Activated naive CD4-positive, alpha-beta T cell treated with anti-CD3 and anti-CD28 coated beads for 36 hours (primary cell): ENCODE measurements at regions not wholly inside any gene's neighbourhood (a gene's known extent, or its start where the extent isn't known, plus 50 kb on each side); places are given as distances from the start of the nearest gene placed in this dataset.

ENCODE experiments used
- CTCF ChIA-PET: fragments of 350-600 bp; sonication (Branson Sonifier 250); formaldehyde crosslinking; loops from one replicate; lab custom pipeline; 2021; ENCODE audit warnings: antibody characterized with exemption; lab: Charles Lee
- DNase-seq: peaks from one replicate; pipeline ENCODE4 v3.0.0-alpha.2; 2020
- H3K27ac Mint-ChIP-seq: one replicate; pipeline ENCODE4 v1.8.0; 2021; ENCODE audit warnings: mild to moderate bottlenecking, mixed read lengths
- H3K27me3 Mint-ChIP-seq: one replicate; pipeline ENCODE4 v1.8.0; 2021; ENCODE audit warnings: low read depth, mixed read lengths
- H3K36me3 Mint-ChIP-seq: one replicate; pipeline ENCODE4 v1.8.0; 2021; ENCODE audit warnings: low read depth, mixed read lengths
- H3K4me1 Mint-ChIP-seq: one replicate; pipeline ENCODE4 v1.8.0; 2021; ENCODE audit warnings: low read depth, mixed read lengths
- H3K4me3 Mint-ChIP-seq: one replicate; pipeline ENCODE4 v1.8.0; 2021; ENCODE audit warnings: mild to moderate bottlenecking, moderate library complexity, mixed read lengths
- H3K9me3 Mint-ChIP-seq: one replicate; pipeline ENCODE4 v1.8.0; 2021; ENCODE audit warnings: mixed read lengths
- intact Hi-C: fragments of 100-400 bp; cut with micrococcal nuclease; formaldehyde crosslinking; loops from one replicate; pipeline ENCODE4 v1.15.1; 2023

DNA sequence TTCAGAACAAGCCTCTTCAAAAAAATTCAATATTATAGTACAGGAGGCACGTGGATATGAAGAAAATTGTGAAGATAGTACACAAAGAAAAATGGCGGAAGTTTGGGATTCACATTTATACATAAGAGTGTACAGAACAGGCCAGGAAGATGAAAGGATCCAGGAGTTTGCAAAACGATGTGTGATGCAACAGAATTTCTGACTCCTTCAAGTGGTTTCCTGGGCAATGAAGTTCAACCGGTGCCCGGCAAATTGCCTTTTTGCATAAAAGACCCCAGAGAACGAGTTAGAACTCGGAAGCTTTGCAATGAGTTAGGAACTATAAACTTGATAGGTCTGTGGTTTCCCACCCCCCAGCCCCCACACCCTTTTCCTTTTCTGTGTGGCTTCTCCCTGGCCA is 189.1 kb downstream of the SALL1 start:
- intact Hi-C loops = no loop called here
- Mint-ChIP-seq H3K4me3 (no peak overlapping the region), H3K36me3 (no peaks in the 10 kb centered on the region), H3K4me1 (no peaks in the 10 kb centered on the region), H3K27ac (no peak overlapping the region), H3K9me3 (no peaks in the 10 kb centered on the region), H3K27me3 (peaks cover 4% of the 10 kb centered on the region)
- no peak for DNase-seq
- CTCF ChIA-PET = no interaction called here

DNA sequence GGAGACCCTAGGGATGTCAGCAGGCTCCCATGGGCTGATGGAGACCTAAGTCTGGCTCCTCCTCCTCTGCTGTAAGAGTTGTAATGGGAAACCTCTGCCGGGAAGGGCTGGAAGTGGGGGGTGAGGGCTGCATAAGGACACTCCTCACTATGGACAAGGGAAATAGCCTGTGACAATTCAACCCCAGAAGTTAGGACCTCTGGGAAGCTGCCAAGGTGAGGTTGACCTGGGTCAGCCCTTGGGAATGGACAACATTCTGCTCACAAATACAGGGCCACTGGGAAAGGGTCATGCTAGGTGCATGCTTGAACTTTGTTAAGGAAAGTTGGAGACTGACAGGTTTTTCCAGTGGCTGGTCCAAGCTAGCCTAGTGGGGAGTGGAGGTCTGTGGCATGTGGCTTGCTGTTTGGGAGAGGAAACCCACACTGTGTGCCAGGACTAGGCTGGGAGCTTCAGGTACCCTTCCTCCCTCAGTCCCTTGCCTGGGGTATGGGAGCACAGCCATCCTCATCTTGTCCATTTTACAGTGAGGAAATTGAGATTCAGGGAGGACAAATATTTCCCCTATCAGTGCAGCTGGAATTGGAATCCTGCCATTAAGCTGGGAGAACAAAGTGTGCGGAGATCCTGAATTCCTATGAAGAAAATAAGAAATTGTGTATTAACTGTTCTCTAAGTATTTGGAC is 190.4 kb downstream of the SALL1 start:
- H3K27me3 Mint-ChIP-seq = peaks cover 4% of the 10 kb centered on the region
- DNase-seq = no peak
- CTCF ChIA-PET = no interaction called here
- intact Hi-C loops = no loop called here
- no peaks in the 10 kb centered on the region for H3K36me3 Mint-ChIP-seq
- no peaks in the 10 kb centered on the region for H3K4me1 Mint-ChIP-seq
- H3K4me3 Mint-ChIP-seq = no peak overlapping the region
- H3K9me3 Mint-ChIP-seq = no peaks in the 10 kb centered on the region
- no peak overlapping the region for H3K27ac Mint-ChIP-seq

DNA sequence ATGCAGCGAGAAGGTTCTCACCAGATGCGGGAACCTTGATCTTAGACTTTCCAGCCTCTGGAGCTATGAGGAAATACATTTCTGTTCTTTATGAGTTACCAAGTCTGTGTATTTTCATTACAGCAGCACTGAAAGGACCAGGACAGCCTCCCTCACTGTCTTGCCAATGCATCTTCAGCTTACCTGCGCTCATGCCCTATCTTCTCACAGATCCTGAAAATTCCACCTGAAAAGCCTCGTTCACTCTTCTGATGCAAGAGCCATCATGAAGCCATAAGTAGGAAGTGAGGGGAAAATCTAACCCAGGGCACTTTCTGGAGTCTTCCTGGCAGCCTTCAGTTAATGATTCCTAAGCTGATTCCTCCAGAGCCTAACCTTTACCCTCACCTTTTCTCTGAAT is 194.0 kb downstream of the SALL1 start:
- CTCF ChIA-PET = no interaction called here
- intact Hi-C loops = no loop called here
- peaks cover 8% of the 10 kb centered on the region for H3K27me3 Mint-ChIP-seq

DNA sequence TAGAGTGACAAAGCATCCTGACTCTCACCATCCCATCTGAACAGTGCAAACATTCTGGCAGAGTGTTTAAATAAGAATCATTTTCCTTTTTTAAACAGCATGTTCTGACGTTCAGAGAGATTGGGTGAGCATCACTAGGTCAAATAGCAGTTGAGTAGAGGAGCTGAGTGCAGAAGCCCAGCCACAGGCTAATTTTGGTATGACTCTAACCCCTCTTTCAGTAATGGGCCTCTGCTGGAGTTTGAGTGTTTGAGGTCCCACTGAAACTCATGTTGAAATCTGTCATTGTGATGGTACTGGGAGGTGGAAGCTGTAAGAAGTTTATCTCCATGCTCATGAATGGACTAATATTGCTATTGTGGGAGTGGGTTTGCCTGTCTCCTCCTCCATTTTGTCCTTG is 194.4 kb downstream of the SALL1 start:
- H3K27me3 Mint-ChIP-seq = peaks cover 10% of the 10 kb centered on the region
- no peaks in the 10 kb centered on the region for H3K9me3 Mint-ChIP-seq
- CTCF ChIA-PET = no interaction called here
- no peak overlapping the region for H3K4me3 Mint-ChIP-seq
- no peaks in the 10 kb centered on the region for H3K36me3 Mint-ChIP-seq
- intact Hi-C loops = no loop called here
- no peak for DNase-seq
- no peaks in the 10 kb centered on the region for H3K4me1 Mint-ChIP-seq
- no peak overlapping the region for H3K27ac Mint-ChIP-seq

More for the DNA sequence above, 194.0 kb downstream of the SALL1 start:
- Mint-ChIP-seq H3K9me3 (no peaks in the 10 kb centered on the region), H3K4me3 (no peak overlapping the region), H3K27ac (no peak overlapping the region), H3K4me1 (no peaks in the 10 kb centered on the region), H3K36me3 (no peaks in the 10 kb centered on the region)
- no peak for DNase-seq

DNA sequence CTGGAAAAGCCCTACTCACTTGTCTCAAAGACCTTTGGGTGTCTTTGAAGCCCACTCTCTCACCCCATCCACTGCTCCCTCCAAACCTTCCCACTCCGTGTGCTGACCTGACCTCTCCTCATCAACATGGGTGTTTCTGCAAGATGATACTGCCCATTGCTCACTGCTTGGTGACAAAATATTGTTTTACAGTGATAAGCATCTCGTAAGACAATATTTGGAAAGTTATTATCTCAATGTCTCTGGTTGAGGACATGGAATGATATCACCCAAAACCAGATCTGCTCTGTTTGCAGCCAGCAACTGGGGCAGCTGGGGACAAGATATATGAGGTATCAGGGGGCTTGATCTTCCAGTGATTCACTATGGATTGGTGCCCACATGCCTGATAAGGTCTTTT is 195.8 kb downstream of the SALL1 start:
- Mint-ChIP-seq H3K27ac (no peak overlapping the region), H3K9me3 (no peaks in the 10 kb centered on the region), H3K36me3 (no peaks in the 10 kb centered on the region), H3K27me3 (peaks cover 11% of the 10 kb centered on the region), H3K4me1 (no peaks in the 10 kb centered on the region), H3K4me3 (no peak overlapping the region)
- DNase-seq = no peak
- CTCF ChIA-PET = no interaction called here
- intact Hi-C loops = no loop called here

DNA sequence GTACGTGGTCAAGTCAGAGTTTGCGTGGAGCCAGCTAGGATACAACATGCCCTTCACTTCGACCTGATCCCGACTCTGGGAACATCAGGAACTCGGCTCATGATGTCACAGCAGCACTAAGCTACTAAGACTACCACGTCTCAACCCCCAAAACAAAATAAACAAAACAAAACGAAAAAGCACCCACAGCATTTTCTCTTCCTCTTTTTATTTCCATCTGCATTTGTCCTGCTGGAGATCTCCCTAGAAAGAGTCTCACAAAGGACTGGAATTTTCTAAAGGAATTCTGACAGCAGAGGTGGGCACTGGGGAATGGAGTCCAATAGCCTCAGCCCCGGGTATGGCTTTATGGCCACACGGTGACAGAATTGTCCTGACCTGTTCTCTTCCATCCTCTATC is 196.6 kb downstream of the SALL1 start:
- intact Hi-C loops = no loop called here
- H3K27ac Mint-ChIP-seq = no peak overlapping the region
- no peaks in the 10 kb centered on the region for H3K9me3 Mint-ChIP-seq
- no peaks in the 10 kb centered on the region for H3K4me1 Mint-ChIP-seq
- no peak overlapping the region for H3K4me3 Mint-ChIP-seq
- CTCF ChIA-PET = no interaction called here
- peaks cover 11% of the 10 kb centered on the region for H3K27me3 Mint-ChIP-seq
- DNase-seq = no peak
- no peaks in the 10 kb centered on the region for H3K36me3 Mint-ChIP-seq

DNA sequence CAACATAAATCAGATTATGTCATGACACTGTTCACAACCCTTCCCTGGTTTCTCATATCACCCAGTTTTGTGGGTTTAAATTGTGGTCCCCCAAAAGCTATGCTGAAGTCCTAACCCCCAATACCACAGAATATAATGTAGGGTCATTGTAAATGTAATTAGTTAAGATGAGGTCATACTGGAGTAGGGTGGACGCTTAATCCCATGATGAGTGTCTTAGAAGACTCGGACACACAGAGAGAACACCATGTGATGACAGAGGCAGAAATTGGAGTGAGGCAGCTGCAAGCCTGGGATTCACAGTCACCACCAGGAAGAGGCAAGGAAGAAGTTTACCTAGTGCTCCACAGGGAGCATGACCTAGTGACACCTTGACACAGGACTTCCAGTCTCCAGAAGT is 197.8 kb downstream of the SALL1 start:
- Mint-ChIP-seq H3K4me3 (no peak overlapping the region), H3K9me3 (no peaks in the 10 kb centered on the region), H3K27me3 (peaks cover 11% of the 10 kb centered on the region), H3K4me1 (no peaks in the 10 kb centered on the region), H3K27ac (no peak overlapping the region), H3K36me3 (no peaks in the 10 kb centered on the region)
- no peak for DNase-seq
- intact Hi-C loops = no loop called here
- CTCF ChIA-PET = no interaction called here

DNA sequence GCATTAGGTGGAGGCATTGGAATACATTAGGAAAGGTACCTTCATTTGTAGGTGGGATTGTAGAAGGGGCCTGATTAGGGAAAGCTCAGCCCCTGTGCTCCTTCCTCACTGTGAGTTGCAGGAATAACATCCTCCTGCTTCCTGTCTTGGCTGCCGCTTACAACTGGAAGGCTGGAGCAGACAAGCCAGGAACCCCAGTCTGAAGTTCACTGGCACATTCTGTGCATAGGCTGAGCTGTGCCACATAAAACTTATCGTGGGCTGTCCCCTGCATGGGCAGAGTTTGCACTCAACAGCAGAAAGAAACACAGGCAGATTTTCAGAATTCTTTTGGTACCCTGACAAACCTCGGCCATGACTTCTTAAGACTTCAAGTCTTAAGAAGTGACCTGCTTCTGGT is 200.1 kb downstream of the SALL1 start:
- no peak overlapping the region for H3K4me3 Mint-ChIP-seq
- H3K9me3 Mint-ChIP-seq = no peaks in the 10 kb centered on the region
- no peaks in the 10 kb centered on the region for H3K4me1 Mint-ChIP-seq
- CTCF ChIA-PET = no interaction called here
- intact Hi-C loops = no loop called here
- no peaks in the 10 kb centered on the region for H3K36me3 Mint-ChIP-seq
- H3K27me3 Mint-ChIP-seq = peaks cover 13% of the 10 kb centered on the region
- no peak overlapping the region for H3K27ac Mint-ChIP-seq
- DNase-seq = no peak

DNA sequence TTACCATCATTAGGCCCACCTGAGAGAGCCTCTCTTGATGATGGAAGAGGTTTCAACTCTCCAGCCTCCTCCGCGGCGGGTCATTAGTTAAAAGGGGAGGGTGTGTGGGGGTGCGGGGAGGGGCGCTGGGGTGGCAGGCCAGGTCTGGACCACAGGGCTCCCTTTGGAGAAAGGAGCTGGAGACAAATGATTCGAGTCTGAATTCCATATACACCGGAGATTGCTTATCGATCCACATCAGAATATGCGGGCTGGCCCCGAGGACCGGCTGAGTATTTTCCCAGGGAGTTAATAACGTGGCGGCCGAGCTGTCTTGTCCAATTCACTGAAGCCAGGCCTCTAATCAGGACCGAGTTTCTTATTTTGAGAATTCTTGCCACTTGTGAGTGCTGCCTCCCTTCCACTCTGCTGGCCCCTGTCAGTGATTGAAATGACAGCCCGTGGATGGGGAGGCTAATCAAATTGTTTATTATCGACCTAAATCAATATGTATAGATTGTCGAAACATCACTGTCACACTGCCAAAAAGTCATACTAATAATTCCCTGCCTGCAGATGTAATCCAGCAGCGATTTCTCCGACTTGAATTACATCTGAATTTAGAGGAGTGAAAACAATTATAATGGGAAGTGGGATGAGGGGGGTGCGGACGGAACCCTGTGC is 202.7 kb downstream of the SALL1 start:
- H3K27me3 Mint-ChIP-seq = peaks cover 10% of the 10 kb centered on the region

DNA sequence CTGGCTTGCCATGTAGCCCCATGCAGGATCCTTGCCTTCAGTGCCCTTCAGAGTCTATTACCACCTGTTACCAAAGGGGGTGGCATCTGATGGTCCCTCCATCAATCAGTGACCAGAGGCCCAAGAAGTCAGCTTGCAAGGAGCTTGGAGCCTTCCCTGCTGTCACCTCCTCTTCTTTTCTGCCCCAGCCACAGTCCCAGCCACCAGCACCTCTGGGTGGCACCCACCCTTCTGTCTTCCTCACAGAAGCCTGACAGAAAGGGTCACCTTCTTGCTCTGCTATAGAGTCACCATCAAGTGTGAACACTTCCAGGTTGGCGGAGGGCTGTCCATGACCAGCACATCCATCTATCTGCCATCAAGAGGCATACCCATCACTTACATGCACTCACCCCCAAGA is 203.2 kb downstream of the SALL1 start:
- Mint-ChIP-seq H3K9me3 (no peaks in the 10 kb centered on the region), H3K27me3 (peaks cover 10% of the 10 kb centered on the region), H3K4me1 (no peaks in the 10 kb centered on the region), H3K4me3 (no peak overlapping the region), H3K36me3 (no peaks in the 10 kb centered on the region), H3K27ac (no peak overlapping the region)
- intact Hi-C loops = no loop called here
- no peak for DNase-seq
- CTCF ChIA-PET = no interaction called here

More for the DNA sequence above, 202.7 kb downstream of the SALL1 start:
- no peaks in the 10 kb centered on the region for H3K36me3 Mint-ChIP-seq
- intact Hi-C loops = no loop called here
- no peak overlapping the region for H3K4me3 Mint-ChIP-seq
- no peak overlapping the region for H3K27ac Mint-ChIP-seq
- H3K4me1 Mint-ChIP-seq = no peaks in the 10 kb centered on the region
- no peaks in the 10 kb centered on the region for H3K9me3 Mint-ChIP-seq
- CTCF ChIA-PET = no interaction called here
- no peak for DNase-seq

DNA sequence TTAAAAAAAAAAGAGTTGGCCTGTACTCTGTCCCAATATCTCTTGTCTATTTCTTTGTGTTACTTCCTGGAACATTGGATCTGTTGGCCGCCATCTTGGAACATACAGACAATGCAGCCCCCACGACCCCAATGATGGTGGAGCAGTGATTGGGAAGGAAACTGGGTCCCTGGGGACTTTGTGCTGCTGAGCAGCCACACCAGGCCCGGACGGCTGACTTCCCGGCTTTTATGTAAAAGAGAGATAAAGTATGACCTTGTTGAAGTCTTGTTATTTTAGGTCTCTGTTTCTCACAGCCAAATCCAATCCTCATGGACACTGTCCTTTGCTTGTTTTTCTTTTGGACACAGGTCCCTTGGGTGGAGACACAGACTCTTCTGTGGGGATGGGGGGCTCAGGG is 204.5 kb downstream of the SALL1 start:
- Mint-ChIP-seq H3K4me3 (no peak overlapping the region), H3K27ac (no peak overlapping the region), H3K27me3 (peaks cover 3% of the 10 kb centered on the region), H3K9me3 (no peaks in the 10 kb centered on the region), H3K4me1 (no peaks in the 10 kb centered on the region), H3K36me3 (no peaks in the 10 kb centered on the region)
- CTCF ChIA-PET = no interaction called here
- DNase-seq = no peak
- intact Hi-C loops = no loop called here

DNA sequence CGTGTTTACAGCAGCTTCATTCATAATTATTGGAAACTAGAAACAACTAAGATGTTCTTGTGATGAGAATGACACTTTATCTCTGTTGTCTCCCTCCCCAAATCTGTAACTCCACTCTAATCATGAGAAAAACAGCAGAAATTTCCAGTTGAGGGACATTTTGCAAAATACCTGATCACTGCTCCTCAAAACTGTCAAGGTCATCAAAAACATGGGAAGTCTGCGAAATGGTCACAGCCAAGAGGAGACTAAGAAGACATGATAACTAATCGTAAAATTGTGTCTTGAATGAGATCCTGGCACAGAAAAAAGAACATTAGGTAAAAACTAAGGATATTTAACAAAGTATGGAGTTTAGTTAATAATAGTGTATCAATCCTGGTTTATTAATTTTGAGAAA is 204.2 kb downstream of the CYLD start:
- no peak for DNase-seq
- peaks cover 3% of the 10 kb centered on the region for H3K27me3 Mint-ChIP-seq
- intact Hi-C loops = no loop called here
- H3K36me3 Mint-ChIP-seq = no peaks in the 10 kb centered on the region
- CTCF ChIA-PET = no interaction called here
- no peaks in the 10 kb centered on the region for H3K4me1 Mint-ChIP-seq
- H3K4me3 Mint-ChIP-seq = no peak overlapping the region
- H3K9me3 Mint-ChIP-seq = no peaks in the 10 kb centered on the region
- H3K27ac Mint-ChIP-seq = no peak overlapping the region

DNA sequence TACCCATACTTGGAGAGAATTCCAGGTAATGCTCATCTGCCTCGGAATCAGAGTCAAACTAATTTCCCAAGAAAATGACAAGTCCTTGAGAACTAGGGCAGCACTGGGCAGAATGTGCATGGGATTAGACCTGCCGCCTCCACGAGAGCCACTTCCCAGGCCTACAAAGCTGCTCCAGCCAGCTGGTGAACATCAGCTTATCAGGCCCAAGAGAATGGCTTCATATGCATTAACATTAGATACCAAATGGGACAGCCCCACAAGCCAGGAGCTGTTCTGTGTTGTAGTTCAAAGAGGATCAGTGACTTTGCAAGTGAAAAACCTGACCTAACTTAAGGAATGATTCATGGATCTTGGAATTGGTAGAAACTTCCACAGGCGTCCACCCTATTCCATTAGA is 203.3 kb downstream of the CYLD start:
- DNase-seq = no peak
- no peaks in the 10 kb centered on the region for H3K9me3 Mint-ChIP-seq
- no peak overlapping the region for H3K4me3 Mint-ChIP-seq
- intact Hi-C loops = no loop called here
- CTCF ChIA-PET = no interaction called here
- peaks cover 2% of the 10 kb centered on the region for H3K27me3 Mint-ChIP-seq
- H3K36me3 Mint-ChIP-seq = no peaks in the 10 kb centered on the region
- H3K4me1 Mint-ChIP-seq = no peaks in the 10 kb centered on the region
- no peak overlapping the region for H3K27ac Mint-ChIP-seq
